Endothelial cell of umbilical vein (primary cell): ENCODE measurements at regions not wholly inside any gene's neighbourhood (a gene's known extent, or its start where the extent isn't known, plus 50 kb on each side); places are given as distances from the start of the nearest gene placed in this dataset.

Experiments
- BruUV-seq: library from RNA; stranded (reverse); fragments of 400-500 nt; replicated peaks from 2 replicates; lab custom pipeline; 2021; lab: Mats Ljungman, UMichigan
- CTCF ChIA-PET: fragments of 300-600, 350-600 bp; sonication (Branson Sonifier 250); formaldehyde crosslinking; loops from one replicate; lab custom pipeline; 2021; ENCODE audit warnings: antibody characterized with exemption, inconsistent platforms; lab: Charles Lee
- POLR2A ChIA-PET: fragments of 300-600, 350-600 bp; sonication (Branson Sonifier 250); formaldehyde crosslinking; loops from one replicate; lab custom pipeline; 2021; ENCODE audit warnings: antibody characterized with exemption, inconsistent platforms; lab: Charles Lee
- DNase-seq: peaks from one replicate; pipeline ENCODE4 v3.0.0-alpha.2; 2011; ENCODE audit warnings: low read depth, low spot score
- FAIRE-seq: peaks from 2 replicates; lab custom pipeline; 2011; peaks lifted over from hg19 to GRCh38; lab: Jason Lieb, UNC
- H2AFZ ChIP-seq: 2 replicates; pipeline ENCODE4 v1.6.0; 2012; ENCODE audit warnings: low read depth, low read length, control low read depth, inconsistent platforms
- H3K27ac ChIP-seq: 2 replicates; pipeline ENCODE4 v1.5.1; 2011; ENCODE audit warnings: low read depth, mild to moderate bottlenecking, control low read depth, low read length, moderate library complexity; ENCODE audit not compliant: insufficient read depth
- H3K27me3 ChIP-seq, 2 experiments: 2 replicates each; pipeline versions ENCODE4 v1.6.0 to v1.6.1; 2011; ENCODE audit warnings: low read length in 2 of 2, mixed read lengths in 1 of 2; ENCODE audit not compliant: control insufficient read depth in 2 of 2, insufficient read depth in 2 of 2
- H3K36me3 ChIP-seq, 2 experiments: 2 replicates in 1 of 2; 3 replicates in 1 of 2; pipeline ENCODE4 v1.5.1; 2011; ENCODE audit warnings: low read length in 2 of 2, mild to moderate bottlenecking in 1 of 2, moderate library complexity in 1 of 2; ENCODE audit not compliant: control insufficient read depth in 2 of 2, insufficient read depth in 2 of 2; ENCODE audit errors: extremely low read depth in 1 of 2
- H3K4me1 ChIP-seq: 3 replicates; pipeline ENCODE4 v1.5.1; 2011; ENCODE audit warnings: mild to moderate bottlenecking, low read length; ENCODE audit not compliant: control insufficient read depth, insufficient read depth; ENCODE audit errors: extremely low read depth
- H3K4me2 ChIP-seq: 2 replicates; pipeline ENCODE4 v1.6.1; 2011; ENCODE audit warnings: low read length, control low read depth, mixed read lengths; ENCODE audit not compliant: insufficient read depth
- H3K4me3 ChIP-seq, 3 experiments: fragments of 200-600 bp in 1 of 3; sonication (generic), shearing (Covaris generic) in 1 of 3; replicated peaks in 1 of 3; 2 replicates each; pipeline ENCODE4 v1.5.1; 2011 to 2016; ENCODE audit warnings: control low read depth in 3 of 3, low read length in 3 of 3, mild to moderate bottlenecking in 2 of 3, inconsistent platforms in 1 of 3, low read depth in 1 of 3, moderate library complexity in 1 of 3; ENCODE audit not compliant: insufficient read depth in 1 of 3
- H3K79me2 ChIP-seq: 2 replicates; pipeline ENCODE4 v1.6.0; 2012; ENCODE audit warnings: low read length, inconsistent platforms; ENCODE audit not compliant: control insufficient read depth, insufficient read depth
- H3K9ac ChIP-seq: replicated peaks from 2 replicates; pipeline ENCODE3; 2011; ENCODE audit warnings: low read length, control low read depth; ENCODE audit not compliant: insufficient read depth; ENCODE audit errors: extremely low read depth
- H3K9me1 ChIP-seq: replicated peaks from 3 replicates; pipeline ENCODE4 v1.6.0; 2011; ENCODE audit warnings: mild to moderate bottlenecking, low read length; ENCODE audit not compliant: control insufficient read depth, insufficient read depth; ENCODE audit errors: extremely low read depth
- H3K9me3 ChIP-seq: replicated peaks from 2 replicates; pipeline ENCODE4 v1.5.1; 2012; ENCODE audit warnings: low read length, inconsistent platforms; ENCODE audit not compliant: control insufficient read depth, insufficient read depth
- H4K20me1 ChIP-seq: replicated peaks from 2 replicates; pipeline ENCODE3; 2011; ENCODE audit warnings: mild to moderate bottlenecking, low read length; ENCODE audit not compliant: control insufficient read depth, insufficient read depth; ENCODE audit errors: extremely low read depth
- EZH2 ChIP-seq: IDR thresholded peaks from 2 replicates; pipeline ENCODE4 v1.6.1; 2012; ENCODE audit warnings: borderline replicate concordance, low read depth, mild to moderate bottlenecking, moderate library complexity, low read length, inconsistent platforms; ENCODE audit not compliant: severe bottlenecking
- FOS ChIP-seq: IDR thresholded peaks from 2 replicates; pipeline ENCODE4 v1.6.1; 2011; ENCODE audit warnings: mild to moderate bottlenecking, low read length, moderate library complexity, borderline replicate concordance; ENCODE audit not compliant: insufficient read depth
- GATA2 ChIP-seq: IDR thresholded peaks from 2 replicates; pipeline ENCODE4 v1.7.0; 2011; ENCODE audit warnings: low read depth, mild to moderate bottlenecking, moderate library complexity, mixed read lengths, low read length; ENCODE audit not compliant: insufficient read length, insufficient read depth
- JUN ChIP-seq: IDR thresholded peaks from 2 replicates; pipeline ENCODE4 v1.6.1; 2011; ENCODE audit warnings: borderline replicate concordance, low read depth; ENCODE audit not compliant: insufficient read length, insufficient read depth
- MYC ChIP-seq: IDR thresholded peaks from one replicate; pipeline ENCODE4 v1.6.1; 2011; ENCODE audit warnings: mild to moderate bottlenecking, low read depth, low read length
- POLR2A ChIP-seq: IDR thresholded peaks from 2 replicates; pipeline ENCODE4 v1.6.1; 2012; ENCODE audit warnings: low read depth, mild to moderate bottlenecking, control low read depth, low read length
- dilution Hi-C: fragments of 300-500 bp; cut with MboI; formaldehyde crosslinking; loops from one replicate; pipeline ENCODE4 v1.15.0; 2019; ENCODE audit warnings: low sequenced_read_pairs; ENCODE audit not compliant: extremely low pct_ligation_motif_present
- intact Hi-C: fragments of 100-400 bp; cut with micrococcal nuclease; formaldehyde crosslinking; loops from one replicate; pipeline ENCODE4 v1.10.0; 2022
- TF ChIP-seq, protein P1 (sequence below), 2 donors: IDR thresholded peaks; 1 replicate in 1 of 2; 2 replicates in 1 of 2; pipeline ENCODE4 v1.5.1; 2011; ENCODE audit warnings: low read length in 2 of 2, mild to moderate bottlenecking in 2 of 2, moderate library complexity in 2 of 2, control low read depth in 1 of 2, inconsistent platforms in 1 of 2, low read depth in 1 of 2; ENCODE audit not compliant: insufficient read depth in 1 of 2; ENCODE audit errors: extremely low read depth in 1 of 2
- TF ChIP-seq, protein P2 (sequence below): IDR thresholded peaks from 2 replicates; pipeline ENCODE4 v1.6.1; 2011; ENCODE audit not compliant: insufficient read depth, insufficient read length

DNA sequence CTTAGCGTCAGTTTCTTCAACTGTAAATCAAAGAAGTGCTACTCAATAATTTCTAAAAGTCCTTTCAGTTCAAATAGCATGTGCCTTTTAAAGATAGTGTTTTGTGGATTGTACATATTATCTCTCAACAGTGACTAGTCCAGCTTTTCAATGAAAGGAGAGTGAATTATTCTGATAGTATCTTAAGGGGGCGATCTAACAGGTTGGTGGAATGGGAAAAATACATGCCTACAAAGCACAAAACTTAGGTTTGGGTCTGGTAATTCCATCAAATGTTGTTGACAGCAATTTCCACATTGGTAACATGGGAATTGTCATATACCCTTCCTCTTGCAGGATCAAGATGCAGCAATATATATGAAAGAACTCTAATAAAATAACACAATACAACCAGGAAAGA is 50.1 kb upstream of the HDGFL1 start:
- Histone ChIP-seq H3K4me2 (no peak overlapping the region), H3K27me3 (no peaks in the 10 kb centered on the region), H4K20me1 (no peaks in the 10 kb centered on the region), H2AFZ (no peak overlapping the region), H3K4me1 (no peaks in the 10 kb centered on the region), H3K36me3 (no peaks in the 10 kb centered on the region), H3K79me2 (no peaks in the 10 kb centered on the region), H3K4me3 (no peak overlapping the region), H3K27ac (no peak overlapping the region), H3K9me3 (no peaks in the 10 kb centered on the region), H3K9me1 (no peaks in the 10 kb centered on the region), H3K9ac (no peak overlapping the region)
- no peak for FAIRE-seq
- ChIA-PET POLR2A (no interaction called here), CTCF (interaction anchor here (1.4 kb wide), 1 partner anchor 8 kb away, joined by 5 read pairs; no protein-coding TSS in a partner anchor)
- intact Hi-C loops (no loop called here), dilution Hi-C loops (no loop called here)
- no TSS peak for BruUV-seq
- no peak for DNase-seq
- TF ChIP-seq, protein P1, sequence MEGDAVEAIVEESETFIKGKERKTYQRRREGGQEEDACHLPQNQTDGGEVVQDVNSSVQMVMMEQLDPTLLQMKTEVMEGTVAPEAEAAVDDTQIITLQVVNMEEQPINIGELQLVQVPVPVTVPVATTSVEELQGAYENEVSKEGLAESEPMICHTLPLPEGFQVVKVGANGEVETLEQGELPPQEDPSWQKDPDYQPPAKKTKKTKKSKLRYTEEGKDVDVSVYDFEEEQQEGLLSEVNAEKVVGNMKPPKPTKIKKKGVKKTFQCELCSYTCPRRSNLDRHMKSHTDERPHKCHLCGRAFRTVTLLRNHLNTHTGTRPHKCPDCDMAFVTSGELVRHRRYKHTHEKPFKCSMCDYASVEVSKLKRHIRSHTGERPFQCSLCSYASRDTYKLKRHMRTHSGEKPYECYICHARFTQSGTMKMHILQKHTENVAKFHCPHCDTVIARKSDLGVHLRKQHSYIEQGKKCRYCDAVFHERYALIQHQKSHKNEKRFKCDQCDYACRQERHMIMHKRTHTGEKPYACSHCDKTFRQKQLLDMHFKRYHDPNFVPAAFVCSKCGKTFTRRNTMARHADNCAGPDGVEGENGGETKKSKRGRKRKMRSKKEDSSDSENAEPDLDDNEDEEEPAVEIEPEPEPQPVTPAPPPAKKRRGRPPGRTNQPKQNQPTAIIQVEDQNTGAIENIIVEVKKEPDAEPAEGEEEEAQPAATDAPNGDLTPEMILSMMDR (IDR thresholded peaks at IDR 0.05; ENCODE audit: extremely low read depth in 1 of 2, insufficient read depth in 1 of 2, low read depth in 1 of 2, low read length in 2 of 2) = no peak
- TF ChIP-seq MYC = no peak
- no peak for TF ChIP-seq EZH2
- TF ChIP-seq GATA2 = no peak
- no peak for TF ChIP-seq FOS
- TF ChIP-seq, protein P2, sequence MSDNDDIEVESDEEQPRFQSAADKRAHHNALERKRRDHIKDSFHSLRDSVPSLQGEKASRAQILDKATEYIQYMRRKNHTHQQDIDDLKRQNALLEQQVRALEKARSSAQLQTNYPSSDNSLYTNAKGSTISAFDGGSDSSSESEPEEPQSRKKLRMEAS = no peak
- no peak for TF ChIP-seq JUN
- TF ChIP-seq POLR2A = no peak
